Renal cortex interstitium (tissue), 11 donors: ENCODE measurements at regions not wholly inside any gene's neighbourhood (a gene's known extent, or its start where the extent isn't known, plus 50 kb on each side); places are given as distances from the start of the nearest gene placed in this dataset.
"Not testable (repeated sequence)": the region's sequence is repeated elsewhere in the genome, so short reads cannot be mapped to it uniquely, and the experiment has no call there.

Source experiments
- DNase-seq, 11 donors: peaks; one replicate each; pipeline ENCODE4 v3.0.0-alpha.2; 2013; ENCODE audit warnings: low read depth in 9 of 11, low spot score in 4 of 11; ENCODE audit errors: extremely low read depth in 1 of 11

DNA sequence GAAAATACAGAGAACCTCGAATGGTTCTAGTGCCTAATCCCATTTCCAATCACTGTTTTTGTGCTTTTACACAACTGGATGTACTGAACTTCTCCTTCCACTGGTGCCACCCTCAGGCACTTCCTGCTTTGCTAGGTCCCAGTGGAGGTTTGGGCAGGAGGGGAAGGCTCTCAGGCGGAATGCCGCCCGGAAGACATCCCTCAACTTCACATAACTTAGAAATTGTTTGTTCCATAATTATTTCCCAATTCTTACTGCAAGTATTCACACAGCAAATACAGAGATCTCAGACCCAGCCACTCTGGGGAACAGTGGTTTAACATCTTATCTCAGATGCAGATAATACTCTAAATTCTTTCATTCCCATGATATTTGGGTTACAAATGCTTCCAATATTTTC lies 195.7 kb upstream of the IPO5 start:
- DNase-seq, result no peak

- no peak for DNase-seq
Observed at GRCh38 chr13:97758317-97758716, 195.2 kb upstream of the IPO5 start.

DNA sequence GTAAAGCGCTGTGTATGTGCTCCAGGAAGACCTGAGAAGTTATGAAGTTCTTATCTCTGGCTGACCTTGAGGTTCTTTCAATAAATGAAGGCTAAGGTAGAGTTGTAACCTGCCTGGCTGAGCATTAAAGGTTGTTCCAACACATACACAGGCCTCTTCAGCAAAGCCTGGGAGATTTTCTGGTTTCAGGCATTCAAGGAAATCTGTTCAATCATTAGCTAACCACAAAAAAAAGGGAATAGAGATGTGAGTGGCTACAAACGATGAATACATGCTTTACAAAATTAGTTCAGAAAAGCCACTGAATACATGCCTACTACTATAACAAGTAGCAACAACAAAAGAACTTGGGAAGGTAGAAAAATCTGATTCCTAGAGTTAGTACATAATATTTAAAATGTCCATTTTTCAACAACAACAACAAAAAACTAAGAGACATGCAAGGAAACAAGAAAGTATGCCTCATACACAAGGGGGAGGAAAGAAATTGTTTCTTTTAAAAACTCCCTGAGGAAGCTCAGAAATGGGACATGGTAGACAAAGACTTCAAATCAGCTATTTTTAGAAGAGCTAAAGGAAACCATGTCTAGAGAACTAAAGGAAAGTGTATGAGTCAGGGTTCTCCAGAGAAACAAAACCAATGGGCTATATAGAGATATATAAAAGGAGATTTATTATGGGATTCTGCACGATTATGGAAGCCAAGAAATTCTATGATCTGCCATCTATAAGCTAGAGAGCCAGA lies 191.5 kb upstream of the IPO5 start:
- no peak for DNase-seq

DNA sequence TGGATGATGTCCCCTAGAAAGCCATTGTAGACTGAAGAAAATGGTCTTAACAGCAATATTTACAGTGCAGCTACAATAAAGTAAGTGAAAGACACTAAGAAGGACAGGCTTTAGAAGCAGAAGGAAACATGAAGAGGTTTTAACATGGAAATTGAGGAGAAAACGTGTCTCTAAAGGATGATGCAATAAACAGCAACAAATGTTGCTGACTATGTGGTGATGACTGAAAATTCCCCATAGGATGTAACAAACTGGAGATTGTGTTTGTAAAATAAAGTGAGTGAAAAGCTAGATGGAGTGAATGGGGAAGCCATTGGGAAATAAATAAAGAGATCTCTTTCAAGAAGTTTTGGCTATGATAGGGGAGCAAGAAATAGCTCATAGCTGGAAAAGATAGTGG lies 186.7 kb upstream of the IPO5 start:
- DNase-seq, result no peak

DNA sequence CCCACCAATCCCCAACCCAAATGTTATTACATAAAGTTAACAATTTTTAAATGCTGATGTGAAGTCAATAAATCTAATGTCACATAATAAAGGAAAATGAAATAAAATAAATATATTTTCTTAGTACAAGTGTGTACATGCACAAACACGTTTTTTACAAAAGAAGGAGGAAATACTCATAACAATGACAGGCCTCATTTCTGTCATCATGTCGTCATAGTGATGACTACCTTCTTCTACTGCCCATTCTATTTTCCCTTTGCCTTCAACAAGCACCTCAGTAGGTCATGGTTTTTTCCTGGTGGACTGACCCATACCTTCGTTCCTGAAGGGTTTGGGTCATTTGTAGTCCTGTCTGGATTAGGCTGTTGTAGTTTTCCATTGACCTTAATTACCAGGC lies 185.3 kb upstream of the IPO5 start:
- no peak for DNase-seq

- not testable (repeated sequence) for DNase-seq
Observed at GRCh38 chr13:97770231-97770630, 183.2 kb upstream of the IPO5 start.

DNA sequence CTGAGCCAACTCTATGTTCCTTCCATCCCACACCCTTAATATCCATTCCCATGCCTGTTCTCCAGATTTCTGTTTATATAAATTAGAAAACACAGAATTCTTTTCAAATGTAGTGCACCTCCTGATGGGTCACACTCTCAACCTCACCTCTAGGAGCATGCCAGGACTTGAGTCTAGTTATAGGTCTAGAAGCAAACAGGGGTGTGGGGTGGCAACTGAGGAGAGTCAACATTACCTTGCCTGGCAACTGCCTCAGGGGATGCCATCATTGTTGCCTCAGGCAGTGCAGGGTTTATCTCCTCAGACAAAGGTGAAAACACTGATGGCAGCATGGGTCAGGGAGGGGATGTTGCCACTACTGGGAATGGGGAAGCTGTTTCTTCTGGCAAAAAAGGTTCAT lies 181.0 kb upstream of the IPO5 start:
- not testable (repeated sequence) for DNase-seq

DNA sequence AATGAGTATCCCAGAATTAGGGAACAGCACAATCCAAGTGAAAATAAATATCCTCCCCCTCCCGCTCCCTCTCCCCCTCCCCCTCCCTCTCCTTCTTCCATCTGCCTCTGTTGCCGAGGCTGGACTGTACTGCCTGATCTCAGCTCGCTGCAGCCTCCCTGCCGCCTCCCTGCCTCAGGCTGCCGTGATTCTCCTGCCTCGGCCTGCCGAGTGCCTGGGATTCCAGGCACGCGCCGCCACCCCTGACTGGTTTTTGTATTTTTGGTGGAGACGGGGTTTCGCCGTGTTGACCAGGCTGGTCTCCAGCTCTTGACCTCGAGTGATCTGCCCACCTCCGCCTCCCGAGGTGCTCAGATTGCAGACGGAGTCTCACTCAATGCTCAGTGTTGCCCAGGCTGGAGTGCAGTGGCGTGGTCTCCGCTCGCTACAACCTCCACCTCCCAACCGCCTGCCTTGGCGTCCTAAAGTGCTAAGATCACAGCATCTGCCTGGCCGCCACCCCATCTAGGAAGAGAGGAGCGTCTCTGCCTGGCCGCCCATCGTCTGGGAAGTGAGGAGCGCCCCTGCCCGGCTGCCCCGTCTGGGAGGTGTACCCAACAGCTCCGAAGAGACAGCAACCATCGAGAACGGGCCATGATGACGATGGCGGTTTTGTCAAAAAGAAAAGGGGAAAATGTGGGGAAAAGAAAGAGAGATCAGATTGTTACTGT lies 178.9 kb upstream of the IPO5 start:
- not testable (repeated sequence) for DNase-seq

DNA sequence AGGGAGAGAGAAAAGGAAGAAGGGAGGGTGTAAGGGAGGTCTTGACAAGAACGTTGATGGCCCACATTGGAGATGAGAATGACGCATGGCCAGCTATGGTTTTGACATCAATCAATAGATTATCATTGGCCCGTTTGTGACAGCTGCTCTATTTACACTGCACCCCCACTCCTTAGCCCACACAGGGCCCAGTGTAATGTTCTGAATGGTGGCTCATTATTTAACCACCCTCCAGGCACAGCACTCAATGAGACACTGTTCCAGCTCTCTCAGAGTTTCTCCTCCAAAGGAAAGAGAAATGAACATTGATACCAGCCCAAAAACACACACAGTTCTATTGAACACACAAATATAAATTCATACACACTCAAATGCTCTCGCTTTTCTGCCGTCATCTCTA lies 173.0 kb upstream of the IPO5 start:
- DNase-seq, result no peak

- no peak for DNase-seq
Observed at GRCh38 chr13:97781891-97782305, 171.6 kb upstream of the IPO5 start.

DNA sequence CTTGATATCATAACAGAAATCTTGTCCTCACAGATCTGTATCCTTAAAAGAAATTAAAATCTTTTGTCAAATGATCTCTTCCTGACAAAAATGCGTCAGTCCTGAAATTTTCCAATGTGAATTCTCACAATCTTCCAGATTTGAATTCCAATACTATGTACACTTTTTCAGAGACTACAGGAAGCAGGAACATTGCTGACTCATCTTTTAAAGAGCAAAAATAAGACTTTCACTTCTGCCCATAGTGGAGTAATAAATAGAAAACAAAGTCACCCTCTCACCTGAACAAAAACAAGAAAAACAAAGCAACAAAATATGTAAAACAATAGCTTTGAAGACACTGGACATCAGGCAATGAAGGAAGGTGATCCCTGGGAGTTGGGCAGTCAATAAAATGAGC lies 167.0 kb upstream of the IPO5 start:
- no peak for DNase-seq

DNA sequence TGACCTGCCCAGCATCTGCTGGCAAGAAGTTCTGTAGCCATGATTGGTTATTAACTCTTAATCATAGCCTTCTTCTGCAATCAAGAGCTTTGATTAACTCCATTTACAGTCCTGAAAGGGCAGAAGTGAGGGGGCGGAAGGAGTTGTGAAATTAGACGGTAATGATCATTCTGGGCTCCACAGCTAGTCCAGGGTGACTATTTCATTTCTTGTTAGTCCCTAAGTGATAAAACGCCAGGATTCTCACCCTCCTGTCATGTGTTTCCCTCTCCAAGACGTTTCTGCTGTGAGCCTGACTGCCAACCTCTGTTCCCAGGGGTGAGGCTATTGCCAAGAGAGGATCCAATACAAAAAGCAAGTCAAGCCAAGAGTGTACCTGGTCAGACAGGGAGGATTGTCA lies 155.9 kb upstream of the IPO5 start:
- no peak for DNase-seq

DNA sequence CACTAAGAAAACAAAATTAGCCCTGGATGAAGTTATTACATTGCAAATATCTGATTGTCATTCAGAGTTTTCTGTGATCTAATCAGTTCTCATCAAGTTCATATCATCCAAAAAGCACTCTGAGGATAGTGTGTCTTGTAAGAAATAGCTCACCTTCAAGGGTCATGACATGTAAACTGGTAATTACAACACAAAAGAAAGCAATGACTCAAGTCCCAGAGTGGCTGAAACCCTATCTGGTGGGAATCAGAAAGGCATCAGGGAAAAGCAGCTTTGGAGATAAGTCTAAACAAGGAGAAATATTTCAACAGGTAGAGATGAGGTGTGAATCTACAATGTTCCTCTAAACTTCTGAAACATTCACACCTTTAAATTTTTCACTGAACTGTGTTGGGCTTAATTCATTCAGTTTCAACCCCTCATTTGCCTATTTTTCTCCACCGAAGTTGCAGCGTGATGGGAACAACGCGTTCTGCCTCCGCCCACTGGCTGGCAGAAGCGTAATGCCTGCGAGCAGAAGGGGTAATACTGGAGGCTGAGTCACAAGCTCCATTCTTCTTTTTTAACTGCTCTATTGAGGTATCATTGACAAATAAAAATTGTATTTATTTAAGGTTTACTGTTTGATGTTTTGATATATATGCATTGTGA lies 155.2 kb upstream of the IPO5 start:
- DNase-seq, result no peak

DNA sequence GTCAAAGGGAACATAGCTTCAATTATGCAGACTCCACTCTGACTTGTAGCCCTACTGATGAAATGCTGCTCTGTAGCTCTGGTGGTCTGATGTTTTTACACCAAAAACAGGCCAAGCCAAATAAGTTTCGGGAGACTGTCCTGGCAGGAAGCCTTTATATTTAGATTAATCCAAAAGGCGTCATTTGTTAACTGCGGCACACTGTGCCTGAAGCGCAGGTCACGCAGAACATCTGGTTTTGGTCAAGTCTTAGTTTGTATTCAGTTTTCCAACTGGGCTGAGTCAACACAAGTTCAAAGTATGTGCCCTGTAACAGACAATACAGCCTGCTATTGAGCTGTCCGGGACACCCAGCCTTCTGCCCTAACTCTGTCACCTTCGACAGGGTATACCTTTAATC lies 154.6 kb upstream of the IPO5 start:
- DNase-seq, result peak in 8 of 11 donors; percentile 22 to 43 (median 30)

- DNase-seq, result no peak
Observed at GRCh38 chr13:97802213-97802612, 151.3 kb upstream of the IPO5 start.

DNA sequence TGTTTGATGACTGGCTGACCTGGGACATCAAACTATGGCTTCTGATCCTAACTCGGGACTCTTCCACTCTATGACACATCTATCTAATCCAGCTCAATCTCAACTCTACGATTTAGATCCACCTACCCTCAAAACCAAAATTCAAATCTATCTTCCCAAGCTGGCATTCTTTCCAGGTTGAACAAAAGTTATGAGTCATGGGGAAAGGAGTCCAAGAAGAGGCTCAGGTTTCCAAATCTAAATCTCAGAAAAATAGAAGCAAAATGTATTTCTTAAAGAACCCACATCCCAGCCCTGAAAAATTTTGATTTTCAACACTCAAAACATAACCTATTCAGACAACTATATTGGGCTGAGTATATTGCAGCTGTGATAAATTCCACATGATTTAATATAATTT lies 143.9 kb upstream of the IPO5 start:
- no peak for DNase-seq

- DNase-seq, result peak in 2 of 11 donors; percentile 14 to 31
Observed at GRCh38 chr13:97810152-97810551, 143.3 kb upstream of the IPO5 start.

GRCh38 chr13:97822377-97822776 lies 131.1 kb upstream of the IPO5 start:
- no peak for DNase-seq

- no peak for DNase-seq
Observed at GRCh38 chr13:97826421-97827012, 127.0 kb upstream of the IPO5 start.

DNA sequence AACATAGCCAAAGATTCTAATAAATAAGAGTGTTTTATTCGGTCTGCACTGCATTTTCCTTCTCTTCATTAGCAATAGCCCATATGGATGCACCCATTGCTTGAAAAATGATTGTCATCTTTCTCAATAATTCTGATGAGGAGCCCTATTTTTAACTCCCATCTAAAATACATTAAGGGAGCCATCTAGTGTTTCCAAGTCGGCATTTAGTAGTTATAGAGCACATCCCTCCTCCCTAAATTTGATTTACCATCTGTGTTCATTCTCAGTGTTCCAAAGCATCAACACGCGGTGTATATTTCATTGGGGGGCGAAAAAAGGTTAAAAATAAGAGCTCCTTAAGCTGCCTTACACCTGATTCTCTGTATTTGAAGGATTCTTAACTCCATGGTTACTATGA lies 119.2 kb upstream of the IPO5 start:
- peak in 3 of 11 donors; percentile 4 to 29 (median 12) for DNase-seq
